ENCODE measurements at regions not wholly inside any gene's neighbourhood (a gene's known extent, or its start where the extent isn't known, plus 50 kb on each side); places are given as distances from the start of the nearest gene placed in this dataset.

GRCh38 chr2:156695595-156695994 is 259.4 kb downstream of the GPD2 start:
- Histone ChIP-seq H3K4me2 (no peak overlapping the region), H3K27ac (no peak overlapping the region), H2AFZ (ENCODE audit: low read depth) (no peak overlapping the region), H3K4me3 (IDR thresholded peaks at IDR 0.05; ENCODE audit: insufficient read depth, low read depth, low read length) (no peak overlapping the region), H3K4me1 (ENCODE audit: low read depth, poor library complexity, severe bottlenecking) (no peaks in the 10 kb centered on the region), H4K20me1 (ENCODE audit: insufficient read depth) (no peaks in the 10 kb centered on the region), H3K36me3 (ENCODE audit: insufficient read depth) (no peaks in the 10 kb centered on the region), H3K27me3 (ENCODE audit: insufficient read depth, low read depth) (no peaks in the 10 kb centered on the region), H3K79me2 (ENCODE audit: insufficient read depth, low read depth) (no peaks in the 10 kb centered on the region), H3K9ac (no peak overlapping the region)
- TF ChIP-seq CTCF (conservative IDR thresholded peaks at IDR 0.05; ENCODE audit: low read depth, low read length) = no peak

GRCh38 chr2:156697906-156698305 is 261.7 kb downstream of the GPD2 start:
- H3K4me2 ChIP-seq = no peak overlapping the region
- no peak overlapping the region for H3K9ac ChIP-seq
- no peak overlapping the region for H3K4me3 ChIP-seq (IDR thresholded peaks at IDR 0.05; ENCODE audit: insufficient read depth, low read depth, low read length)
- H3K27ac ChIP-seq = no peak overlapping the region
- no peaks in the 10 kb centered on the region for H3K79me2 ChIP-seq (ENCODE audit: insufficient read depth, low read depth)
- H3K4me1 ChIP-seq (ENCODE audit: low read depth, poor library complexity, severe bottlenecking) = no peaks in the 10 kb centered on the region
- H2AFZ ChIP-seq (ENCODE audit: low read depth) = no peak overlapping the region
- no peaks in the 10 kb centered on the region for H3K27me3 ChIP-seq (ENCODE audit: insufficient read depth, low read depth)
- H4K20me1 ChIP-seq (ENCODE audit: insufficient read depth) = no peaks in the 10 kb centered on the region
- no peaks in the 10 kb centered on the region for H3K36me3 ChIP-seq (ENCODE audit: insufficient read depth)
- TF ChIP-seq CTCF (conservative IDR thresholded peaks at IDR 0.05; ENCODE audit: low read depth, low read length) = no peak

- Histone ChIP-seq H3K36me3 (ENCODE audit: insufficient read depth) (no peaks in the 10 kb centered on the region), H3K9ac (no peak overlapping the region), H3K27ac (no peak overlapping the region), H3K4me2 (no peak overlapping the region), H3K27me3 (ENCODE audit: insufficient read depth, low read depth) (no peaks in the 10 kb centered on the region), H3K4me3 (IDR thresholded peaks at IDR 0.05; ENCODE audit: insufficient read depth, low read depth, low read length) (no peak overlapping the region), H3K79me2 (ENCODE audit: insufficient read depth, low read depth) (no peaks in the 10 kb centered on the region), H4K20me1 (ENCODE audit: insufficient read depth) (no peaks in the 10 kb centered on the region), H3K4me1 (ENCODE audit: low read depth, poor library complexity, severe bottlenecking) (no peaks in the 10 kb centered on the region), H2AFZ (ENCODE audit: low read depth) (no peak overlapping the region)
- no peak for TF ChIP-seq CTCF (conservative IDR thresholded peaks at IDR 0.05; ENCODE audit: low read depth, low read length)
These were observed 264.5 kb downstream of the GPD2 start for GRCh38 chr2:156700681-156701080.

GRCh38 chr2:156702541-156702940 is 266.4 kb downstream of the GPD2 start:
- Histone ChIP-seq H2AFZ (ENCODE audit: low read depth) (no peak overlapping the region), H3K4me3 (IDR thresholded peaks at IDR 0.05; ENCODE audit: insufficient read depth, low read depth, low read length) (no peak overlapping the region), H3K27ac (no peak overlapping the region), H3K79me2 (ENCODE audit: insufficient read depth, low read depth) (no peaks in the 10 kb centered on the region), H3K27me3 (ENCODE audit: insufficient read depth, low read depth) (no peaks in the 10 kb centered on the region), H3K4me2 (no peak overlapping the region), H4K20me1 (ENCODE audit: insufficient read depth) (no peaks in the 10 kb centered on the region), H3K4me1 (ENCODE audit: low read depth, poor library complexity, severe bottlenecking) (no peaks in the 10 kb centered on the region), H3K36me3 (ENCODE audit: insufficient read depth) (no peaks in the 10 kb centered on the region), H3K9ac (no peak overlapping the region)
- TF ChIP-seq CTCF (conservative IDR thresholded peaks at IDR 0.05; ENCODE audit: low read depth, low read length) = no peak

- Histone ChIP-seq H3K4me2 (no peak overlapping the region), H3K79me2 (ENCODE audit: insufficient read depth, low read depth) (no peaks in the 10 kb centered on the region), H3K27me3 (ENCODE audit: insufficient read depth, low read depth) (no peaks in the 10 kb centered on the region), H3K4me3 (IDR thresholded peaks at IDR 0.05; ENCODE audit: insufficient read depth, low read depth, low read length) (no peak overlapping the region), H3K9ac (no peak overlapping the region), H2AFZ (ENCODE audit: low read depth) (no peak overlapping the region), H3K27ac (no peak overlapping the region), H4K20me1 (ENCODE audit: insufficient read depth) (no peaks in the 10 kb centered on the region), H3K4me1 (ENCODE audit: low read depth, poor library complexity, severe bottlenecking) (no peaks in the 10 kb centered on the region), H3K36me3 (ENCODE audit: insufficient read depth) (no peaks in the 10 kb centered on the region)
- TF ChIP-seq CTCF (conservative IDR thresholded peaks at IDR 0.05; ENCODE audit: low read depth, low read length) = no peak
These were observed 267.5 kb downstream of the GPD2 start for GRCh38 chr2:156703642-156704041.

Measured in KMS-11 (cell line).